ENCODE measurements at regions not wholly inside any gene's neighbourhood (a gene's known extent, or its start where the extent isn't known, plus 50 kb on each side); places are given as distances from the start of the nearest gene placed in this dataset.

DNA sequence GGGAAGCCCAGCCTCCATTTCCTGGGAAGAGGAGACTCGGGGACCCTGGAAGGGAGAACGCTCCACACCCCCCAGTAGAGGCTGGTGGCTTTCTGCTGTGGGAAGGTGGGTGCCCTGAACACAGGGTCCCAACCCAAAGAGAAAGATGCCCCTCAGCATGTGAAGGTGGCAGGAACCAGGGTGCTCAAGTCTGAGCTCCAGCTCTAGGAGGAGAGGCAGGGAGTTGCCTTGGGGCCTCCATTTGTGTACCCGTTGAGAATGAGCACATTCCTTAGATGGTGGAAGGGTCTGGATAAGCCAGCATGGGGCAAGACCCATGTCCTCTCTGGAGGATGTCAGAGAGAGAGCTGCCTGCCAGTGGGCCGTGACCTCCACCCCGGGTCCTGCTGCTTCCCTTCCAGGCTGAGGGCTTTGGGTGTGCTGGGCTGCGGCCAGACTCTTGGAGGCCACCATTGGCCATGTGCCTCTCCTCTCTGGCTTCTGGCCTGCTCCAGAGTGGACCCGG lies 212.4 kb downstream of the TBC1D2B start:
- TF ChIP-seq EP300 (IDR thresholded peaks at IDR 0.05) (no peak), POLR2AphosphoS5 (IDR thresholded peaks at IDR 0.05) (no peak), POLR2A (IDR thresholded peaks at IDR 0.05; ENCODE audit: low read depth) (no peak)
- TF ChIP-seq, protein P1, sequence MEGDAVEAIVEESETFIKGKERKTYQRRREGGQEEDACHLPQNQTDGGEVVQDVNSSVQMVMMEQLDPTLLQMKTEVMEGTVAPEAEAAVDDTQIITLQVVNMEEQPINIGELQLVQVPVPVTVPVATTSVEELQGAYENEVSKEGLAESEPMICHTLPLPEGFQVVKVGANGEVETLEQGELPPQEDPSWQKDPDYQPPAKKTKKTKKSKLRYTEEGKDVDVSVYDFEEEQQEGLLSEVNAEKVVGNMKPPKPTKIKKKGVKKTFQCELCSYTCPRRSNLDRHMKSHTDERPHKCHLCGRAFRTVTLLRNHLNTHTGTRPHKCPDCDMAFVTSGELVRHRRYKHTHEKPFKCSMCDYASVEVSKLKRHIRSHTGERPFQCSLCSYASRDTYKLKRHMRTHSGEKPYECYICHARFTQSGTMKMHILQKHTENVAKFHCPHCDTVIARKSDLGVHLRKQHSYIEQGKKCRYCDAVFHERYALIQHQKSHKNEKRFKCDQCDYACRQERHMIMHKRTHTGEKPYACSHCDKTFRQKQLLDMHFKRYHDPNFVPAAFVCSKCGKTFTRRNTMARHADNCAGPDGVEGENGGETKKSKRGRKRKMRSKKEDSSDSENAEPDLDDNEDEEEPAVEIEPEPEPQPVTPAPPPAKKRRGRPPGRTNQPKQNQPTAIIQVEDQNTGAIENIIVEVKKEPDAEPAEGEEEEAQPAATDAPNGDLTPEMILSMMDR (IDR thresholded peaks at IDR 0.05): no peak
